ENCODE measurements at regions not wholly inside any gene's neighbourhood (a gene's known extent, or its start where the extent isn't known, plus 50 kb on each side); places are given as distances from the start of the nearest gene placed in this dataset.

GRCh38 chr13:80086304-80086721 is 254.6 kb downstream of the SPRY2 start:
- H3K36me3 Mint-ChIP-seq (ENCODE audit: low read depth), result no peaks in the 10 kb centered on the region

DNA sequence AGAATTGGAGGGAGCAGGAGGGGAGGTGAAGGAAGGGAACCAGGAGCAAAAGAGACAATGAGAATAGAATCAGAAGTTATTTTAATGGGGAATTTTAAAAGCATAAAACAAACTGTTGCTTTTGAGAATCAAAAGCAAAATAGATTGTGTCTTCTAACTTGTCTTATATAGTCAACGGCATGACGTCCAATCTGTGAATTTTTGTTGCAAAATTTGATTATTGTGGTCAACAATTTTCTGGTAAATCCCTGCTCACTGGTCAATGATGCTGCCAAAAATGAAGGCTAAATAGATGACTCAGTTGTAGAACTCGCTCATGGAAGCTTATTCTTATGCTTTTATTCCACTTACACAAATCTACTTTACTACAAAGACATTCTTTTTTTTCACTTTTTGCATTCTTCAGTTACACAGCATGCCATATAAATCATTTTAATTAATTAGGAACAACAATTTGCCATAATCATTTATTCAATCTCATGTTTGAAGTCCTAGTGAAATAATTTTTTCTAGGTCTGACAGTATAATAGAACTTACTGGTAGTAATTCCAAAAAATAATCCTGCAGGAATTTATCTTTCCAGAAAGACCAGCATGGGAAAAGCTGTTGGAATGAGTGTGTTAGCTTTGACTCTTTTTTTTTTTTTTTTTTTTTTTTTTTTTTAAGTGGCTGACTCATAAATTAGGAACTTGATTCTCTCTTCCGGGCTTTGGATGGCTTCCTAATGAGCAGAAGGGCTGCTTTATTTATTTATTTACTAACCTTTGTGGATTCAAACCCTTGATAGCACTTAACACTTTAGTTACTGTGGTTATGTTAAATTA is 256.9 kb downstream of the SPRY2 start:
- DNase-seq (ENCODE audit: low spot score), result no peak
- TF ChIP-seq CTCF (IDR thresholded peaks at IDR 0.05), result no peak
- H3K9me3 Mint-ChIP-seq (ENCODE audit: low read depth), result no peaks in the 10 kb centered on the region

More at GRCh38 chr13:80086304-80086721, 254.6 kb downstream of the SPRY2 start:
- Mint-ChIP-seq H3K27me3 (ENCODE audit: low read depth) (no peaks in the 10 kb centered on the region), H3K4me3 (ENCODE audit: unreplicated experiment) (no peak overlapping the region), H3K4me1 (ENCODE audit: low read depth) (peaks cover 35% of the 10 kb centered on the region), H3K27ac (ENCODE audit: unreplicated experiment) (no peak overlapping the region), H3K9me3 (ENCODE audit: low read depth) (no peaks in the 10 kb centered on the region)
- no peak for TF ChIP-seq CTCF (IDR thresholded peaks at IDR 0.05)
- DNase-seq (ENCODE audit: low spot score), result no peak

GRCh38 chr13:80083081-80083852 is 257.7 kb downstream of the SPRY2 start:
- no peaks in the 10 kb centered on the region for H3K27me3 Mint-ChIP-seq (ENCODE audit: low read depth)
- H3K9me3 Mint-ChIP-seq (ENCODE audit: low read depth), result no peaks in the 10 kb centered on the region
- TF ChIP-seq CTCF (IDR thresholded peaks at IDR 0.05), result no peak
- H3K36me3 Mint-ChIP-seq (ENCODE audit: low read depth), result no peaks in the 10 kb centered on the region
- peak overlapping the region; percentile 80 for H3K27ac Mint-ChIP-seq (ENCODE audit: unreplicated experiment)
- H3K4me1 Mint-ChIP-seq (ENCODE audit: low read depth), result peaks cover 35% of the 10 kb centered on the region
- no peak for DNase-seq (ENCODE audit: low spot score)
- peak overlapping the region; percentile 39 for H3K4me3 Mint-ChIP-seq (ENCODE audit: unreplicated experiment)

More for the DNA sequence above, 256.9 kb downstream of the SPRY2 start:
- Mint-ChIP-seq H3K4me3 (ENCODE audit: unreplicated experiment) (peak overlapping the region; percentile 39), H3K36me3 (ENCODE audit: low read depth) (no peaks in the 10 kb centered on the region), H3K4me1 (ENCODE audit: low read depth) (peaks cover 35% of the 10 kb centered on the region), H3K27ac (ENCODE audit: unreplicated experiment) (peak overlapping the region; percentile 80), H3K27me3 (ENCODE audit: low read depth) (no peaks in the 10 kb centered on the region)

- Mint-ChIP-seq H3K4me1 (ENCODE audit: low read depth) (peaks cover 35% of the 10 kb centered on the region), H3K27me3 (ENCODE audit: low read depth) (no peaks in the 10 kb centered on the region), H3K27ac (ENCODE audit: unreplicated experiment) (no peak overlapping the region), H3K36me3 (ENCODE audit: low read depth) (no peaks in the 10 kb centered on the region), H3K4me3 (ENCODE audit: unreplicated experiment) (no peak overlapping the region), H3K9me3 (ENCODE audit: low read depth) (no peaks in the 10 kb centered on the region)
- TF ChIP-seq CTCF (IDR thresholded peaks at IDR 0.05), result no peak
- no peak for DNase-seq (ENCODE audit: low spot score)
Measured at GRCh38 chr13:80082396-80083080, 258.4 kb downstream of the SPRY2 start.

DNA sequence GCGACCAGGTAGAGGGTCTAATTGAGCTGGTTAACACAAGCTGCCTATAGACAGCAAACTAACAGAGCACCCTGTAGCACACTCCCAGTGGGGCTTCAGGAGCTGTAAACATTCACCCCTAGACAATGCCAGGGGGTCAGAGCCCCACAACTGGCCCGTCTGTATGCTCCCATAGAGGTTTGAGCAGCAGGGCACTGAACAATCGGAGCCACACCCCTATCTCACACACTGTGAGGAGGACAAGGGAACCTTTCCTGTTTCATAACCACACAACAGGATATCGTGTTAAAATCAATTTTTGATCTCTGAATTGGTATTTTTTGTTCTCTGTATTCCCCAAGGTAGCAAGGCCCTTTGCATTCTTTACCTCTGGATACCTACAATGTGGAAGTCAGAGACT is 266.1 kb downstream of the SPRY2 start:
- no peak for TF ChIP-seq CTCF (IDR thresholded peaks at IDR 0.05)
- no peak overlapping the region for H3K27ac Mint-ChIP-seq (ENCODE audit: unreplicated experiment)

More for the DNA sequence above, 266.1 kb downstream of the SPRY2 start:
- H3K9me3 Mint-ChIP-seq (ENCODE audit: low read depth), result no peaks in the 10 kb centered on the region
- DNase-seq (ENCODE audit: low spot score), result no peak
- H3K4me1 Mint-ChIP-seq (ENCODE audit: low read depth), result no peaks in the 10 kb centered on the region
- no peak overlapping the region for H3K4me3 Mint-ChIP-seq (ENCODE audit: unreplicated experiment)
- H3K27me3 Mint-ChIP-seq (ENCODE audit: low read depth), result no peaks in the 10 kb centered on the region
- no peaks in the 10 kb centered on the region for H3K36me3 Mint-ChIP-seq (ENCODE audit: low read depth)
